GM18517 (cell line): ENCODE measurements at regions not wholly inside any gene's neighbourhood (a gene's known extent, or its start where the extent isn't known, plus 50 kb on each side); places are given as distances from the start of the nearest gene placed in this dataset.

Experiments
- ATAC-seq: cut with Tn5 transposase; IDR thresholded peaks from one replicate; pipeline ENCODE4 v1.9.1; 2021; ENCODE audit warnings: mild to moderate bottlenecking, moderate library complexity; ENCODE audit not compliant: unreplicated experiment

DNA sequence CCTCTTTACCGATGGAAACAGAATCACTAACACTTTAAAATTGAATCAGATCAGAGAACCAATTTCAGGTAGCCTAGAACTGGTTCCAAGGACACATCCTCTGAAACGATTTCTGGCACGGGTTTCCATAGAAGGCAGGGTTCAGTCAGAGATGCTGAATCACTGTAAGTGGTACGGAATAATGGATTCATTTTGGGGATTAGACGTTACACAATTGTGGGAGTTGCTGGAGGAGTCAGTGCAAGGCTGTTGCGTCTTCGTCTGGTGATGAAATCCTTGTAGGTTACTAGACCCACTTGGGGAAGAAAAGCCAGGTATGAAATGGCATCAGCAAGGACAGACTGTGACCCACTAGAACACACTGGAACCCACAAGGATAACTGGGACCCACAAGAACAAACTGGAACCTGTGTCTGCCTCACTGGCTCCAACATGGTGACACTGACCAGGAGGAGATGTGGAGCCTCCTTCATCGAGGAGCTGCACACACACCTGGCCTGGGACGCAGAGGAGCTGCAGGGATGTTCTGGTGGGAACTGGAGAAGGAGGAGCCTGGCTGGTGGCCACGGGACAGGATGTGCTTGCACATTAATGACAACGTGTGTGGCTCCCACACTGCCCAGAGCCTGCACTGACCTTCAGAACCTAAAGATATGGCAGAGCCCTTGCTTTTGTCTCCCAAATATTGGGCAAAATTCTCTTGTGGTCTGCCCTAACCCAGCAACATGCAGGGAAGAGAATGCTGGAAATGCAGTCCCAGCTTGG lies 105.1 kb downstream of the TRAPPC11 start:
- ATAC-seq, result no peak

DNA sequence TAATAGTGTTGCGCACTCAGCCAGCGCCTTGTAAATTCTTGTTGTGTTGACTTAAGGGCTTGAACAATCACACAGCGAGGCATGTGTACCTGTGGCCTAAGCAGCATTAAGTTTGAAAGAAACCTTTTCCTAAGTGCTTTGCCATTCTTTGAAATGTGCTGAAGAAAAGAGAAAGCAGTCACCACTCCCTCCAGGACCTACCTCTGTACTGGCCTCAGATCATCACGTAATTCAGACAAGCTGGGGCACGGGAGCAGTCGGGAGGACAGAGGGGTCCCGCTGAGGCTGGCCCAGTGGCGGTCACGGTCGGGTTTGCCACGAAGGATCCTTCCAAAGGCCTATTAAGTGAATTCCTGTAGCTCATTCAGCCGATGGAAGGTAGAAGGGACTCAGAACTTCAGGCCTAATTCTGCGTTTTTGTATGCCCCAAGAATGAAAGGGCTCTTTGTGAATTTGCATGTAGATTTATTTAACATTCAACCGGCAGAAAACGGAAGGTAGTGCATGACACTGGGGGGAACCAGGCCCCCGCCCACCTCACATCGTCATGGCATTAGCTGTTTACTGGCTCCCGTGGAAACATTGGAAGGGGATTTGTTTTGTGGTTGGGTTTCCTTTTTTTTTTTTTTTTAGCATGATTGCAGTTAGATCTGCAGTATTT lies 106.3 kb downstream of the TRAPPC11 start:
- ATAC-seq, result no peak

DNA sequence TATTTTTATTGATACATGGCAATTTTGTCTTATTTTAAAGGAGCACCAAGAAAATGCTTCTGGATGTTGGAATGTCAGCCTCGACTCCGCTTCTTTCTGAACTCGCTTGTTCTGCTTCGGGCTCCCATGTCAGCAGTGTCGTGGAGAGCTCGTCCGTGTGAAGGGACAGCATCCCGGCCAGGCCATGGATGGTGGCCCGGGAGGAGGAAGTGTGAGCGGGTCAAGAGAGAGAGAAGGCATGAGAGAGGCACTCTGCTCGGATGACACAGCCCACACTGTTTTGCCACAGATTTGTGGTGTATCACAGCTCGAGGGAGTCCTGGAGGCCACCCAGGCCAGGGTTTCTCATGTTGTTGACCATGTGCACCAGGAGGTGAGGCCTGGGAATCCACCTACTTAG lies 107.0 kb downstream of the TRAPPC11 start:
- ATAC-seq, result no peak

DNA sequence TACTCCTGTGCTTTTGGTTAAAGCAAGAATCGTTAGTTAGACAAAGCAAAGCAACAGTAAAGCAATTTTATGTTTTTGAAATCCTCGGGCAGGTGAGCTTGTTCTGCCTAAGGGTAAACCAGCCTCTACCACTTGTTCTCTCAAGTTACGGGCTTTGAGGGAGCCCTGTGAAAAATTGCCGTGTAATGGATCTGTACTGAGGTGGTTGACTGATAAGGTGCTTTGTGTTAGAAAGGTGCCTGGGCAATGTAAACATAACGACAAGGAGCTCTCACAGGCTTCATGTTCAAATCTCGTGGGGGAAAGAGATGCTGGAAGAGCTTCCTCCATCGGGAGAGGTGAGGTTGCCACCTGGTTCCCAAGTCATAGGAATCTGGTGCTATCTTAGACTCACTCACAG lies 111.8 kb downstream of the TRAPPC11 start:
- no peak for ATAC-seq

DNA sequence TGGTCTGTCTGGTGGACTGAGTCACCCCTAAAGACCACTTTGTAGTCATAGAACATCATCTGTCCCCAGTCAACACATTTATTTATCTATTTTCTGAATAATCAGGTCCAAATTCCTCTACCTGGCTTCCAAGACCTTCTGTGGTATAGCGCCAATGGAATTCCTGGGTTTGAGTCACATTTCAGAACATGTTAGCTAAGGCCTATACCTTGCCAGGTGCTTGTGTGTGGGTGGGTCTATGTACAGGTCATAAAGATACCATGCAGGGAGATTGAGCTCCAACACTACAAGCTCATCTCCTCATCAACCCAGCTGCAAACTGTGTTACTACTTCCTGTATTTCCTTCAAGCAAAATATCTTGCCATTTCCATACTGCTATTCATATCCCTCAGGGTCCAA lies 113.3 kb downstream of the TRAPPC11 start:
- no peak for ATAC-seq

DNA sequence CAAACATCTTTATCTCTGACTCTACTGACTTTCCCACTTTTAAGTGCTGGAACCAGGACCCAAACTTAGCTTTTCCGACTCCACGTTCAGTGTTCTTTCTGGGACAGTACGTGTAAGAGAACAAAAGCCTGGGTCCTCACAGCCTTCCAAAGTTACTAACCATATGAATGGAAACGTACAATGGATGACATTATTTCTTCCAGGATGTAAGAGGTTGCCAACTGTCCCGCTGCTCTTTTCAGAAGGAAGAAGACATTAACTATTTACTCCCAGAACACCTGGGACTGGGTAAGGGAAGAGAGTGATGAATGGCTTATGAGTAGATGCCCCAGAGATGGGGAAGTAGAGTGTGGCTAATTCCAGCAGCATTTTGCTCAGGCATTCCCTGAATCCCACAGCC lies 114.7 kb downstream of the TRAPPC11 start:
- ATAC-seq, result no peak

DNA sequence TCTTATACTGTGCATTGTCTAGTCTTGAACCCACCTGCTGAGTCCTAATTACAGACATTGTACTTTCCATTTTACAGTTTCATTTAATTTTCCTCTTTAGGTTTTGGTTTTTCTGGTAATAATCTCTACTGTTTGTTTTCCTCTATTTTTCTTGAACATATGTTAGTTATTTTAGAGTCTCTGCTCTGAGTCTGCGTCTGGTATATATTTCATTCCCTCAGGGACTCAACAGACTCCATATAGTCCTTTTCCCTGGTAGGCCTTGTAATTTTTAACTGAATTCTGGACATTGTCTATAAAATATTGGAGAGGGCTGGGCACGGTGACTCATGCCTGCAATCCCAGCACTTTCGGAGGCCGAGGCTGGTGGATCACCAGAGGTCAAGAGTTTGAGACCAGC lies 121.8 kb upstream of the STOX2 start:
- ATAC-seq, result no peak

DNA sequence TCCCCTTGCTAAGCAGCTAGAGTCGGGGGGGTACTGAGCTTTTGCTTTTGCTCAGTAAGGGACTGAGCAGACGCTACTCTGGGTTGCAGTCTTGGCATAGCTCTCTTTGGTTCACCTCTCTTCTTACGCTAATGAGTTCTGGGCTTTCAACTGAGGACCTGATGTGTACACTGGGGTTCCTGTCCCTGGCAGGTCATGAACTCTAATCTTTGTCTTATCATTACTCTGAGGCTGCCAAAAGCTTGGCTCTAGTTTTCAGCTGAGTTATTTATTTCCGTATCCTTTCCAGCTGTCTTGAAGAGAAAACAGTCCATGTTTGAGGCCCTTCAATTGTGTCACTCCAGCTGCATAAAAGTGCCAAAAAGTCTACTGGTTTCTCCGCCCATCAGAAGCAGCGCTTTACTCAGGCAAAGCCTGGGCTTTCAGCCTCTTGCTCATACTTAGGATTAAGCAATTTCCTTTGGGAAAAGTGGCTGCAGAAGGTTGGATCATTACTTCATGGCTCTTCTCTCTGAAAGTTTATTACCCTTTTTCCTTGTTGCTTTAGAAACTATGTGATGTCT lies 121.0 kb upstream of the STOX2 start:
- ATAC-seq, result no peak

DNA sequence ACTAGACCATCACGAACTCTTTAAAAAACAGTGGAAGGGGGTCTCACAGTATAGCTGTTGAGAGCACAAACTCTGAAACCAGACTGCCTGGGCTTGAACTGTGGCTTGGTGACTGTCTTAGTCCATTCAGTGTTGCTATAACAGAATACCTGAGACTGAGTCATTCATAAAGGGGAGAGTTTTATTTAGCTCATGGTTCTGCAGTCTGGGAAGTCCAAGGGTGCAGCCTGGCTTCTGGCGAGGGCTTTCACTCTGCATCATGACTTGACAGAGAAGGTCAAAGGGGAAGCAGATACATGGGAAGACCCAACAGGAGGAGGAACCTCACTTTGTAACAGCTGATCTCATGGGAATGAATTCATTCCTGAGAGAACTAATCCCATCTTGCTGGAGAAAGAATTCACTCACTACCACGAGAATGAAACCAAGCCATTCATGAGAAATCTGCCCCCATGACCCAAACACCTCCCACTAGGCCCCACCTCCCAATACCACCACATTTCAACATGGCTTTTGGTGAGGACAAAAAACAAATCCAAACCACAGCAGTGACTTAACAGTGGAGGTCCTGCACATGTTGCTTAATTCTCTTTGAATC lies 116.7 kb upstream of the STOX2 start:
- no peak for ATAC-seq

DNA sequence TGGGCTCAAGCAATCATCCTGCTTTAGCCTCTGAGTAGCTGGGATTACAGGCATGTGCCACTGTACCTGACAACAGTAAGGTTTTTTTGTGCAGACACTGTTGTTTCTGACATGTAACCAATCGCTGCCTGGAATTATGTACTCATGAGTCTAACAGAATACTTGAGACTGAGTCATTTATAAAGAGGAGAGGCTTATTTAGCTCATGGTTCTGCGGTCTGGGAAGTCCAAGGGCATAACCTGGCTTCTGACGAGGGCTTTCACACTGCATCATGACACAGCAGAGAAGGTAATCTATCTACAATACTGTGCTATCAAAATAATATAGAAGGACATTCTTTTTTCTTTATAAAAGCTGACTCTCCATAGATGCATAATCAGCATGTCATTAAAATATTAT lies 115.5 kb upstream of the STOX2 start:
- ATAC-seq, result no peak

DNA sequence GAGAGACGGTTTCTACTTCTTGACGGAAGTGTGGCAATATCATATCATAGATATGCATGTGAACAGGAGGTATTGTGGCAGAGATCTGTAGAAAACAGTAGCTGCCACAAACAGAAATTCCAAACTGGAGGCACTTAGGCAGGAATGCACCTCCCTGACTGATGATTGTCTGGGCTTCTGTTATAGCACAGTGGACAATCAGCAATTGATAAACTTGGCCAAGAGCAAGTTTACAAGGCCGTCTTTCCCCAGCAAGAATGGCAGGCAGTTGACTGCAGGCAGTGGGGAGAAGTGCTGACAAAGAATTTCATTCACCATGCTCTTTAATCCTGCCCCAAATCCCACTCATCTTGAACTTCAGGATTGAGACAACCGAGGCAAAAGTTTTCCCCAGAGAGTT lies 114.4 kb upstream of the STOX2 start:
- no peak for ATAC-seq

DNA sequence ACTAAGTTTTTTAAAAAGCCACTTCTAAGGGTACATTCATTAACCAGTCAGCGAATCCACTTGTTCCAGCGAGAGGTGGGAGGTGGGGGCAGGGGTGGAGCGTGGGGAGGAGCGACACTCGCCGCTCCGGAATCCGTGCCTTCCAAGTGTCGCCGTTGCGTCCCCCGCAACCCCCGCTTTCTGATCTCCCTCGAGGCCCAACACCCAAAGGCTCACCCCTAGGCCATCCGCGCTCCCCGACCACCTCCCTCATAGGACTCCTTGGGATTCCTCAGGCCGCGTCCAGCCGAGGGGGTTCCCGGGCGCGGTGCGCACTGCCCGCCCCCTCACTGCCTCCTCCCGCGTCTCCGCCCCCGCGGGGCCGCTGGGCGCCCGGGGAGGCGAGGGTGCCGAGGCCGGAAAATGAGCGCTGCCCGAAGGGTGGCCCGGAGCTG lies 108.1 kb upstream of the STOX2 start:
- no peak for ATAC-seq

DNA sequence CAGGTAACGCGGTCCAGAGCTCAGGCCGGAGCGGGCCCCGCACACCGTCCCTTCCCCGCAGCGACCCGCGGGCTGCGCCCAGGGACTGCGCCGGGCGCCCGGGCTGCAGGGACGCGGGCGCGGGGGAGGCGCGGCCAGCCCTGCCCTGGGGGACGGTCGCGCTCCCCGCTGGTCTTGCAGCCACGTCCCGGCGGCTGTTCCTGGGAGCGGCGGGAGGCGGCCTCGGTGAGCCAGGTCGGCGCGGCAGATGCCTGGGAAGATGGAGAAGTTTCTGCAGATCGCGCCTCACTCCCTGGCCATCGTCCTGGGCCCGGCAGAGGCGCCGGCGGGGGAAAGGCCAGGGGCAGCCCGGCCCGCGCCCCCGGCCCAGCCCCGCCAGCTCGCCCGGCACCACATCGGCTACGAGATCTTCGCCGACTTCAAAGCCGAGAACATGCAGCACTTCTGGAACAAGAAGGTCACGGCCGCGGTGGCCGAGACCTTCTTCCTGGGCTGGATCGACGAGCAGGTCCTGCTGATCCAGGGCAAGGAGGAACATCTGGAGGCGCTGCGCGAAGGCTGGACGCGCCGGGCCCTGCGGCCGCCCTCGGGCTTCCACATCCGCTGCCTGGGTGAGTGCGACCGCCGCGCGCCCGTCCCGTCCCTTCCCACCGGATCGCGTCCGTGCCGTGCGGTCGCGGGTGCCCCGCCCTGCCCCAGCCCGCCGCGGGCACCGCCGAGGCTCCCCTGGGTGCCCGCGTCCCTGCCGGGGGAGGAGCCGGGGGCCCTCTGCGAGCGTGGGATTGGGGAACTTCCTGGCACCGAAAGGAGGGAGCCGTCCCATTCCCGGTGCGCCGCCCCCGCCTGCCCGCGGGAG lies 107.4 kb upstream of the STOX2 start:
- ATAC-seq, result no peak

DNA sequence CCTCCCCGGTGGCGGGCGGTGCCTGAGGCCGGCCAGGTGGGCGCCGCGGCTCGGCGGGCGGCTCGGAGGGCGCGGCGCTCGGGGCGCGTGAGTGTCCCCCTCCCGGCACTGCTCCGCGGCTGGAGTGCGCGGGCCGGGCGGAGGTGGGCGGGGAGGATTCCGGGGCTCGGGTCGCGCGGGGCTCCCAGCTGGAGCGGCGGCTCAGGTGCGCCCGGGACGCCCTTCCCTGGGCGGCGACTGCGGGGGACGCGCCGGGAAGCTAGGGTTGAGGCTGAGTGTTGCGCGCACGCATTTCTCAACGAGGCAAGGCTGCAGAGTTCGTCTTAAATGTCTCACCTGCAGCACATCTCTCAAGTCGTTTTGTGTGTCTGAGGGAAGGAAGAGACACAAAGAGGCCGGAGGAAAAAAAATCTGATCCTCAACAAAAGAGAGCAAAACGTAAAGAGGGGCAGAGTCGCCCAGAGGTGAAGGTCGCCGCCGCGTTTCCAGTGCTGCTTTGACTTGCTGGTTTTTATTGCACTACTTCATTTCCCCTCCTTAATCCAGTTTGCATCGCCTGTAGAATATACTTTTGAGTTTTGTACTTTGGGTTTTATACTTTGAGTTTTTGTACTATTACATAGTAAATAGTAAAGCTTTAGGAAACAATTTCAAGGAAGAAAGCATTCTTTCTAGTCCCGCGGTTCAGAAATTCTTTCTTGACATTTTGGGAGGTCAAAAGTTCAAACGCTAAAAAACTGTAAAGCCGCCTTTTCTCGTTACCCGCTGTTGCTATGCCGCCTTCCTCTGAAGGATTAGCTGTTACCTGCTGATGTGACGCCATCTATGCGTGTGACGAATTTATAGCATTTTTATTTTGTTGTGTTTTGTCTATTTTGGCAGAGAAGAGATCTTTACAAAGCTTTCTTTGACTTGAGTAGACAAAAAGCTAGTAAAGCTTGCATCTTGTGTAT lies 106.5 kb upstream of the STOX2 start:
- ATAC-seq, result no peak

DNA sequence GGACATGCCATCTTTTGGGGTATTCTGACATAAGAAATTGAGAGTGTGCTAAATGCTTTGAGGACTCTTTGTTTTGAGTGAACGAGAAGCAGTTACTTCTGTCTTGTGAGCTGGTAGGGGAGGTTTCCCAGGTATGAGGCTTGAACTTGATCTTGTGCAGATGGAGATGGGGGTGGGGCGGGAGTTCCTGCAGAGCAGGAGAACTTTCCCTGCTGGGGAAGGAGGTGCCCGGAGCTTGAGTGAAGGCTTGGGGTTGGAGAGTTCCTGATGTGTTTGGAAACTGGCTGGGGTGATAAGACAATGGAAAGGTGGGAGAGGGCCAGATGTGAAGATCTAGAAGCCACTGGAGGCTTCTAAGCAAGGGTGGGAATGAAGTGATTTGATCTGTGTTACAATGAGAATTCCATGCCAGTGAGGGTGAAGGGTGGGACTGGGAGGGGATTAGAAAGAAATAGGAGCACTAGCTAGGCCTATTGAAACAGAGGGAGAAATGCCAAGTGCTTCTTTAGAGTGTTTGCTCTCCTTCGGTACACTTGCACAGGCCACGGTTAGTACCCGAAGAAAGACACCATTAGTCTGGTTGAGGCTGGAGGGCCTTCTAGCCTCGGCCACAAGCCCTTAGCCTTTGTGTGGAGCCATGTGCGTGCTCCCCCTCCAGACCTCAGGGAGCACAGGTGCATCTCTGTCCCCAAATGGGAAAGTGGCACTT lies 103.5 kb upstream of the STOX2 start:
- no peak for ATAC-seq

DNA sequence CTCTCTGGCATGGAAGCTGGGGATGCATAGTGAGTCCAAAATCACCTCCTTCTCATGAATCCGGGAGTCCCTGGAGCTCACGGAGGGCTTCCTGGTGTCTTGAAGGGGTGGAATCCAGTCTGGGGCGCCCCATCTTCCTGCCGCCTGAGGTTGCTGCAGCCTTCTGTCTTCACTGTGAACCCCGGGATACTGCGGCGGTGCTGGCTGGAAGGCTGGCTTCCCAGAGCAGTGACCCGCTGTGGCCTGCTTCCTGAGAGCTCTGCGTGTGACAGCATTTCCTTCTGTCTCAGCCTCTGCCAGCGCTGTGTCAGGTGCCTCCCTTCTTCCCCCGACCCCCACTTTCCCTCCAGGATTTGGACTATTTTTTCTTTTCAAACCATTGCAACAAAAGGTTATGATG lies 98.8 kb upstream of the STOX2 start:
- no peak for ATAC-seq

DNA sequence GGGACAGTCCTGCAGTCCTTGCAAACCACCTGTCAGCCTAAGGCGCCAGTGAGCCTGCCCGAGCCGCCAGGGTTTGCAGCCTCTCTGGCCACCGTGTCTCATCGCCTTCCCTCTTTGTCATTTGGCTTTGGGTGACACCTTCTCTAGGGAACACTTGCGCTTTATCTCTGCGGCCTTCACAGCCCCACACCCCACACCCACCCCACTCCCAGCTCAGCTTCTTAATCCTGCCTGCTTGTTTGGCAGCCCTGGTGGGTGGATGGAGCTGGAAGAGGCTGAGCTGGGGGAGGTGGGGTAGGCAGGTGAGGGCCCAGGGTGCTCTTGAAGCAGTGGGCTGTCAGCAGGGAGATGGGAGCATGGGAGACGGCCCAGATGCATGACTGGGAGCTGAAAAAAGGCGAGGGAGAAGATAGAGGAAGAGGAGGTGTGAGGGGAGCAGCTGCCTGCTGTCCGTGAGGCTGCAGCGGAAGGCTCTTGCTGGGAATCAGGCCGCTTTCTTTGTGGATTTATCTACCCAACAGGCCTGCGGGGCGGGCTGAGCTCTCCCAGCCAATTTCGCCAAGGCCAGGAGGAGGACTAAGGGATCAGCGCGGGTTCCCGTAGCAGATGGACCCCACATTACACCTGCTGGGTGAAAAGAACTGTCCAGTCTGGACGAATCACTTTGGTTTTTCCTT lies 97.5 kb upstream of the STOX2 start:
- no peak for ATAC-seq

DNA sequence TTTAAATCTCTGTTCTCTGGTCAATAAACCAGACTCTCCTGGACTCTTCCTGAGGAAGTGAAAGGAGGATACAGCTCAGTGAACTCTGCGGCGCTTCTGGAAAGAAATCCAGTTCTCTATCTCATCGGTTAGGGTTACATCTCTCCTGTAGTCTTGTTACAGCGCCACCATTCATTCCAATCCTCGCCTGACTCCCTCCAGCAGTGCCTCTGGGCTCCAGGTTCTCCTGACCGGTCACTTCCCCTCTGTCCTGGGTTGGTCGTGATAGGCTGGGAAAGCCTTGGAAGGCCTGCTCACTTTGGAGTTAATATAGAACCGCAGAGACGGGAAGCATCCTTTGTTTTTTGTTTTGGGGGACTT lies 97.0 kb upstream of the STOX2 start:
- ATAC-seq, result no peak

DNA sequence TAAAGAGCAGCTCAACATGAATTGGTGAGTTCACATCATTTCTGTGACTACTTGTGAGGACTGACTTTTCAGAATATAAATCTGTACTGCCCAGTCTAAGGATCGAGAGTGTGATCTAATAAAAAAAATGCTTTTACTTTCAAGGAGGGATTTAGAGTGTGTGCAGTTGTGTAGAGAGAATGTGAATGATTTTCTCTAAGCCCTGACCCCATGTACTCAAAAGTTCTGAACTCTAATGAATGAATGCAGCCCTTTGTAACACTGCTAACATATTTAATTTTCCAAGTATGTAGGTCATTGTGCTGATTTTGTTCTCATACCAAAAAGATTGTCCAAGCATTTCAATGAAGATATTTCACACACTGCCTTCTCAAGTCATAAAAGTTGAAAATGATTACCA lies 92.5 kb upstream of the STOX2 start:
- no peak for ATAC-seq
